ENCODE measurements at regions not wholly inside any gene's neighbourhood (a gene's known extent, or its start where the extent isn't known, plus 50 kb on each side); places are given as distances from the start of the nearest gene placed in this dataset.

- intact Hi-C loops (cut with DNase I) = no loop called here
- no peak for TF ChIP-seq CTCF (IDR thresholded peaks at IDR 0.05)
- Histone ChIP-seq H3K27ac (no peak overlapping the region), H3K4me1 (no peaks in the 10 kb centered on the region), H3K27me3 (ENCODE audit: insufficient read depth in 3 of 3, low read length in 2 of 3) (no peaks in the 10 kb centered on the region), H3K4me3 (no peak overlapping the region), H3K9me3 (no peaks in the 10 kb centered on the region), H3K36me3 (ENCODE audit: insufficient read depth in 1 of 2, low read depth in 1 of 2) (no peaks in the 10 kb centered on the region)
- ATAC-seq = no peak
- WGBS, 3 donors = 73 to 81% (median 77%) methylated on average over 4 of the region's 4 CpGs
- DNase-seq = no peak
These were observed 86.7 kb upstream of the NRIP1 start for GRCh38 chr21:15151385-15152103.

DNA sequence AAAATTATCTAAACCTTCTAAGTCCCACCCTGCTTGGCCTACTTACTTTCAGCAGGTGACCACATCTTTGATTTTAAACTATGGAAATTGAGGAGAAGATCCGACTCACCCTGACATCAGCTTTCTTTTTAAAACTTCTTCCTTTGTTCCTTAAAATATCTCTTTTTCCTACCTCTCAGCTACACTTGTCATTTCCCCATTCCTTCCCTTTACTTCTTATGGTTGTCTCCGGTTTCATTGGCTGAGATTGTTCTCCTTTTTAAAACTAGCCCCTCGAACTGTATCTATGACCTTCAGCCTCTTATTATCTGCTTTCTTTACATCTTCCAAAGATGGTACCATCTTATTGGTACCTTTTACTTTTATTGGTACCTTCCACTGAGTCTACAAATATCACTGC, 87.8 kb upstream of the NRIP1 start:
- H3K27ac ChIP-seq = no peak overlapping the region
- H3K27me3 ChIP-seq (ENCODE audit: insufficient read depth in 3 of 3, low read length in 2 of 3) = no peaks in the 10 kb centered on the region
- no peak for DNase-seq
- intact Hi-C loops (cut with DNase I) = no loop called here
- H3K36me3 ChIP-seq (ENCODE audit: insufficient read depth in 1 of 2, low read depth in 1 of 2) = no peaks in the 10 kb centered on the region
- H3K4me3 ChIP-seq = no peak overlapping the region
- ATAC-seq = no peak
- WGBS, 3 donors = 76 to 84% (median 80%) methylated on average over 3 of the region's 3 CpGs
- H3K4me1 ChIP-seq = no peaks in the 10 kb centered on the region
- no peak for TF ChIP-seq CTCF (IDR thresholded peaks at IDR 0.05)
- no peaks in the 10 kb centered on the region for H3K9me3 ChIP-seq

DNA sequence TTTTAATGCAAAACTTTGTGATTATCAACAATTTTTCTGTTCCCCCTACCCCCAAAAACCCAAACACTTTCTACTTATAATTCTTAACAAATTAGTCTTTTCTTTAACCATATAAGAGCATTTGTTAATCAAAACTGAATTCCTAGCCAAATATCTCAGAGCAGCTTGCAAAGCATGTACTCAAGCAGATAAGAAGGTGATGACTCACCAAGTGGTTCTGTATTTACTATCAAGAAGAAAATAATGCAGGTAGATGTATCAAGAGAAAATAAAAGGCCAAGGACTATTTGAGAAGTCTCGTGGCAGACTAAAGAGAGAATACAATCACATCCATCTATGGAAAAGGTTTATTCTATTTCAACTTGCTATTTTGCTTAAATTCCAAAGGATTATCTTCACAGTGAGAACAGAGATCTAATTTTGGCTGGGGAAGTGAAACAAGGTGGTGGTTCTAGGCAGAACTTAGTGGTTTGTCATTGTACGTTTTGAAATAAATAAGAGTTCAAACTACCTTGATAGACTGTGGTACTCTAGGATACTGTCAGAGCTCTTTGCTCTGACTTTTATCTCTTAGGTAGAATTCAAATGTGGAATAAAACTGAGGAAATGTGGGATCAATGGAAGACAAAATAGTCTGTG, 94.7 kb upstream of the NRIP1 start:
- Histone ChIP-seq H3K4me1 (peaks cover 12% of the 10 kb centered on the region), H3K27me3 (ENCODE audit: insufficient read depth in 3 of 3, low read length in 2 of 3) (no peaks in the 10 kb centered on the region), H3K9me3 (no peaks in the 10 kb centered on the region), H3K36me3 (ENCODE audit: insufficient read depth in 1 of 2, low read depth in 1 of 2) (no peaks in the 10 kb centered on the region), H3K4me3 (no peak overlapping the region), H3K27ac (no peak overlapping the region)
- no peak for TF ChIP-seq CTCF (IDR thresholded peaks at IDR 0.05)
- intact Hi-C loops (cut with DNase I) = no loop called here
- DNase-seq = no peak
- WGBS, 3 donors = 84 to 93% (median 90%) methylated on average over 2 of the region's 2 CpGs
- no peak for ATAC-seq

DNA sequence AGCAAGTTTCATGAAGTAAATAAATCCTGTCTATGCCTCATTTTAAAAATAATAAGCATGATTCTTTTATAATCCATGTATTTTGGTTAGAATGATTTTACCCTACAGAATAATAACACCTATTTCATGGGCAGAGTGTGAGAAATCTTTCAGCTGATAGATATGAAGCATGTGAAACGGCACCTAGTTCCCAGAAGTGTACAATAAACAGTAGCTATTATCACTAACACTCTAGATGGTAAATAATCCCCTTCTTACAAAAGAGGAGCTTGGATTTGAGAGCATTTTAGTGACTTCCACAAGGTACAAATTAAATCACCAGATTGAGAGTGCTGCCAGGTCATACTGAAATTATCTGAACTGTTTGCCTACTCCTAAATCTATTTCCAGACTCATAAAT, 95.3 kb upstream of the NRIP1 start:
- H3K36me3 ChIP-seq (ENCODE audit: insufficient read depth in 1 of 2, low read depth in 1 of 2) = no peaks in the 10 kb centered on the region
- intact Hi-C loops (cut with DNase I) = no loop called here
- no peaks in the 10 kb centered on the region for H3K27me3 ChIP-seq (ENCODE audit: insufficient read depth in 3 of 3, low read length in 2 of 3)
- H3K27ac ChIP-seq = no peak overlapping the region
- DNase-seq = no peak
- no peak overlapping the region for H3K4me3 ChIP-seq
- no peak for ATAC-seq
- no peak for TF ChIP-seq CTCF (IDR thresholded peaks at IDR 0.05)
- WGBS, 3 donors = 92 to 98% (median 98%) methylated on average over 1 of the region's 1 CpG
- peaks cover 12% of the 10 kb centered on the region for H3K4me1 ChIP-seq
- no peaks in the 10 kb centered on the region for H3K9me3 ChIP-seq
